ENCODE measurements at regions not wholly inside any gene's neighbourhood (a gene's known extent, or its start where the extent isn't known, plus 50 kb on each side); places are given as distances from the start of the nearest gene placed in this dataset.

- H3K4me3 ChIP-seq (ENCODE audit: severe bottlenecking): no peak overlapping the region
- no peak for DNase-seq (ENCODE audit: low spot score)
- H3K27ac ChIP-seq (ENCODE audit: poor library complexity, severe bottlenecking): no peak overlapping the region
- H3K27me3 ChIP-seq (ENCODE audit: insufficient read depth, poor library complexity, severe bottlenecking): no peaks in the 10 kb centered on the region
- no peaks in the 10 kb centered on the region for H3K4me1 ChIP-seq (ENCODE audit: insufficient read depth, poor library complexity, severe bottlenecking)
- no peaks in the 10 kb centered on the region for H3K9me3 ChIP-seq (ENCODE audit: severe bottlenecking)
- no peak for TF ChIP-seq CTCF (IDR thresholded peaks at IDR 0.05; ENCODE audit: poor library complexity, severe bottlenecking)
- no peak for ATAC-seq (ENCODE audit: low read depth)
- no peaks in the 10 kb centered on the region for H3K36me3 ChIP-seq (ENCODE audit: low read depth)
Measured at GRCh38 chr2:223389624-223390023, 212.5 kb downstream of the SCG2 start.

- Histone ChIP-seq H3K27ac (ENCODE audit: poor library complexity, severe bottlenecking) (no peak overlapping the region), H3K4me3 (ENCODE audit: severe bottlenecking) (no peak overlapping the region), H3K27me3 (ENCODE audit: insufficient read depth, poor library complexity, severe bottlenecking) (no peaks in the 10 kb centered on the region), H3K4me1 (ENCODE audit: insufficient read depth, poor library complexity, severe bottlenecking) (no peaks in the 10 kb centered on the region), H3K36me3 (ENCODE audit: low read depth) (no peaks in the 10 kb centered on the region), H3K9me3 (ENCODE audit: severe bottlenecking) (no peaks in the 10 kb centered on the region)
- DNase-seq (ENCODE audit: low spot score) (no peak), ATAC-seq (ENCODE audit: low read depth) (no peak)
- TF ChIP-seq CTCF (IDR thresholded peaks at IDR 0.05; ENCODE audit: poor library complexity, severe bottlenecking): no peak
Measured at GRCh38 chr2:223396993-223397392, 205.2 kb downstream of the SCG2 start.

- no peak for ATAC-seq (ENCODE audit: low read depth)
- H3K27me3 ChIP-seq (ENCODE audit: insufficient read depth, poor library complexity, severe bottlenecking): no peaks in the 10 kb centered on the region
- TF ChIP-seq CTCF (IDR thresholded peaks at IDR 0.05; ENCODE audit: poor library complexity, severe bottlenecking): no peak
- no peaks in the 10 kb centered on the region for H3K9me3 ChIP-seq (ENCODE audit: severe bottlenecking)
- no peak for DNase-seq (ENCODE audit: low spot score)
- H3K4me3 ChIP-seq (ENCODE audit: severe bottlenecking): no peak overlapping the region
- no peak overlapping the region for H3K27ac ChIP-seq (ENCODE audit: poor library complexity, severe bottlenecking)
- no peaks in the 10 kb centered on the region for H3K36me3 ChIP-seq (ENCODE audit: low read depth)
- H3K4me1 ChIP-seq (ENCODE audit: insufficient read depth, poor library complexity, severe bottlenecking): peaks cover 6% of the 10 kb centered on the region
Measured at GRCh38 chr2:223399357-223399957, 202.7 kb downstream of the SCG2 start.

- ATAC-seq (ENCODE audit: low read depth) (peak; percentile 71), DNase-seq (ENCODE audit: low spot score) (no peak)
- TF ChIP-seq CTCF (IDR thresholded peaks at IDR 0.05; ENCODE audit: poor library complexity, severe bottlenecking): no peak
- Histone ChIP-seq H3K36me3 (ENCODE audit: low read depth) (no peaks in the 10 kb centered on the region), H3K4me1 (ENCODE audit: insufficient read depth, poor library complexity, severe bottlenecking) (peaks cover 15% of the 10 kb centered on the region), H3K27me3 (ENCODE audit: insufficient read depth, poor library complexity, severe bottlenecking) (no peaks in the 10 kb centered on the region), H3K9me3 (ENCODE audit: severe bottlenecking) (no peaks in the 10 kb centered on the region), H3K4me3 (ENCODE audit: severe bottlenecking) (no peak overlapping the region), H3K27ac (ENCODE audit: poor library complexity, severe bottlenecking) (peak overlapping the region; percentile 28)
Measured at GRCh38 chr2:223404616-223405015, 197.5 kb downstream of the SCG2 start.

GRCh38 chr2:223414646-223415045 lies 187.5 kb downstream of the SCG2 start:
- Histone ChIP-seq H3K27ac (ENCODE audit: poor library complexity, severe bottlenecking) (no peak overlapping the region), H3K27me3 (ENCODE audit: insufficient read depth, poor library complexity, severe bottlenecking) (no peaks in the 10 kb centered on the region), H3K36me3 (ENCODE audit: low read depth) (no peaks in the 10 kb centered on the region), H3K4me1 (ENCODE audit: insufficient read depth, poor library complexity, severe bottlenecking) (no peaks in the 10 kb centered on the region), H3K9me3 (ENCODE audit: severe bottlenecking) (no peaks in the 10 kb centered on the region), H3K4me3 (ENCODE audit: severe bottlenecking) (no peak overlapping the region)
- no peak for TF ChIP-seq CTCF (IDR thresholded peaks at IDR 0.05; ENCODE audit: poor library complexity, severe bottlenecking)
- ATAC-seq (ENCODE audit: low read depth) (no peak), DNase-seq (ENCODE audit: low spot score) (no peak)

All from RWPE2 (cell line).